GM06990 (cell line): ENCODE measurements at regions not wholly inside any gene's neighbourhood (a gene's known extent, or its start where the extent isn't known, plus 50 kb on each side); places are given as distances from the start of the nearest gene placed in this dataset.

Source experiments
- DNase-seq: peaks from one replicate; pipeline ENCODE4 v3.0.0-alpha.2; 2011; ENCODE audit not compliant: insufficient read length; ENCODE audit errors: extremely low read depth
- H3K27me3 ChIP-seq: replicated peaks from 2 replicates; pipeline ENCODE4 v1.6.0; 2011; ENCODE audit warnings: low read length; ENCODE audit not compliant: control insufficient read depth, insufficient read depth
- H3K36me3 ChIP-seq: 2 replicates; pipeline ENCODE4 v1.5.1; 2011; ENCODE audit warnings: low read length; ENCODE audit not compliant: control insufficient read depth, insufficient read depth
- H3K4me3 ChIP-seq: replicated peaks from 2 replicates; pipeline ENCODE4 v1.5.1; 2011; ENCODE audit warnings: low read depth, mild to moderate bottlenecking, control low read depth, low read length
- CTCF ChIP-seq: IDR thresholded peaks from 2 replicates; pipeline ENCODE4 v1.5.1; 2011; ENCODE audit warnings: low read length, control low read depth, mild to moderate bottlenecking, inconsistent platforms; ENCODE audit not compliant: insufficient read depth, poor library complexity, severe bottlenecking

DNA sequence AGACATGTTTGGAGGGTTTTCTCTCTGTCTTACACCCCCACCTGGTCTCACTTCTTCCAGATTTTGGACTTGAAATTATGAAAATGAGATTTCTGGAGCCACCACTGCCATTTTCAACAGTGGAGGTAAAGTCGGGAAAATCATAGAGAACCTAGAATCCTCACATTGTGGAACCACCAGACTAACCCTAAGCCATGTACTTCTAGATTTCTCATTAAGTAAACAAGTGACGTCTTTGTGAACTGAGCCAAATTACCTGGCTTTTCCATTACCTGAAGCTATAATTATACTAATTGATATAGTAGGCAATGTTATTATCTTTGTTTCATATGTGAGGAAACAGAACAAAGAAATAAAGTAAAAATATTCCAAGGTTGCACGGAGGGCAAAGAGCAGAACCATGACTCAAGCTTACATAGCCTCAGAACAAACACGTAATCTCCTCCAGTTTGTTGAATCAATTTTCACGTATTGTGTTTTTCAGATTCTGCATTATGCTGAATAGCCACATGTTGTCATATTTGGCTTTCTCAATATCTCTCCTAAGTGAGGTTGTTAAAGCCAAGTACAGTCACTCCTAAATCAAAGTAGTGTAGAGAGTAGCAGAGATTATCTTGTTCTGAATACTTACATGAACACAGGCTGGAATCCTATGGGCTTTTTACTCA is 101.3 kb upstream of the CMC1 start:
- Histone ChIP-seq H3K36me3 (no peaks in the 10 kb centered on the region), H3K27me3 (no peaks in the 10 kb centered on the region), H3K4me3 (no peak overlapping the region)
- no peak for DNase-seq
- no peak for TF ChIP-seq CTCF

GRCh38 chr3:28140664-28141063 is 100.8 kb upstream of the CMC1 start:
- Histone ChIP-seq H3K4me3 (no peak overlapping the region), H3K36me3 (no peaks in the 10 kb centered on the region), H3K27me3 (no peaks in the 10 kb centered on the region)
- no peak for TF ChIP-seq CTCF
- DNase-seq: no peak

- no peaks in the 10 kb centered on the region for H3K36me3 ChIP-seq
- no peaks in the 10 kb centered on the region for H3K27me3 ChIP-seq
- no peak for DNase-seq
- TF ChIP-seq CTCF: no peak
- no peak overlapping the region for H3K4me3 ChIP-seq
Observed at GRCh38 chr3:28149960-28150359, 91.5 kb upstream of the CMC1 start.

- no peak for DNase-seq
- H3K27me3 ChIP-seq: no peaks in the 10 kb centered on the region
- TF ChIP-seq CTCF: no peak
- no peaks in the 10 kb centered on the region for H3K36me3 ChIP-seq
- H3K4me3 ChIP-seq: no peak overlapping the region
Observed at GRCh38 chr3:28150465-28151206, 90.8 kb upstream of the CMC1 start.

DNA sequence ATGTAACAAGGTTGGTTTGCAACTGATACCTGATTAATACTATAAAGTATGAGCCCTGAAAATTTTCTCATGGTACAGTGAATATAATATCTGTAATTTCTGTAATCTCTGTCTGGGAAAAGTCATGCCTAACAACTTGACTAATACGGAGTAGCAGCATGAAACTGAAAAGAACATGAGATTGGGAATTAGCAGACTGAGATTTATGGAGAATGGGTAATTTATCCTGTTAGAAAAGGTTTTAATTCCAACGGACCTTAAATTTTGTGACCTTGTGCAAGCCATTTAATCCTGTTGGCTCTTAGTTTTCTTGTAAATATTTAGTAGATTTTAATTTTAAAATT is 90.2 kb upstream of the CMC1 start:
- Histone ChIP-seq H3K36me3 (no peaks in the 10 kb centered on the region), H3K4me3 (no peak overlapping the region), H3K27me3 (no peaks in the 10 kb centered on the region)
- no peak for TF ChIP-seq CTCF
- DNase-seq: no peak
